AG04450 (cell line): ENCODE measurements at regions not wholly inside any gene's neighbourhood (a gene's known extent, or its start where the extent isn't known, plus 50 kb on each side); places are given as distances from the start of the nearest gene placed in this dataset.

Source experiments
- CTCF ChIA-PET: fragments of 300-600, 350-600 bp; formaldehyde crosslinking; extraction: SDS; loops from one replicate; lab custom pipeline; 2022; ENCODE audit warnings: antibody characterized with exemption, inconsistent platforms; lab: Charles Lee
- POLR2A ChIA-PET: fragments of 350-600 bp; formaldehyde crosslinking; extraction: SDS; loops from one replicate; lab custom pipeline; 2021; ENCODE audit warnings: antibody characterized with exemption, inconsistent platforms; lab: Yijun Ruan, JAX
- DNase-seq: peaks from one replicate; pipeline ENCODE4 v3.0.0-alpha.2; 2011; ENCODE audit warnings: low read depth, low spot score
- H3K27ac ChIP-seq: one replicate; pipeline ENCODE4 v1.5.1; 2012; ENCODE audit warnings: low read depth, low read length, control low read depth
- H3K27me3 ChIP-seq: one replicate; pipeline ENCODE4 v1.6.0; 2012; ENCODE audit warnings: low read length; ENCODE audit not compliant: control insufficient read depth, insufficient read depth
- H3K4me3 ChIP-seq: 2 replicates; pipeline ENCODE4 v1.5.1; 2011; ENCODE audit warnings: mild to moderate bottlenecking, low read depth, low read length, control low read depth
- H3K9me3 ChIP-seq: 2 replicates; pipeline ENCODE4 v1.5.1; 2012; ENCODE audit warnings: low read length; ENCODE audit not compliant: control insufficient read depth, insufficient read depth
- CTCF ChIP-seq: IDR thresholded peaks from 2 replicates; pipeline ENCODE4 v1.5.1; 2011; ENCODE audit warnings: low read depth, low read length, control low read depth, inconsistent platforms

- CTCF ChIA-PET = interaction anchor here (1.7 kb wide), 1 partner anchor 430 kb away, joined by 3 read pairs; no protein-coding TSS in a partner anchor
- H3K27ac ChIP-seq = no peak overlapping the region
- no peaks in the 10 kb centered on the region for H3K9me3 ChIP-seq
- no peak overlapping the region for H3K4me3 ChIP-seq
- H3K27me3 ChIP-seq = no peaks in the 10 kb centered on the region
- no peak for DNase-seq
- TF ChIP-seq CTCF = no peak
- POLR2A ChIA-PET = no interaction called here
Observed at GRCh38 chr5:143761663-143762062, 50.3 kb upstream of the HMHB1 start.

- POLR2A ChIA-PET = no interaction called here
- H3K9me3 ChIP-seq = no peaks in the 10 kb centered on the region
- H3K27me3 ChIP-seq = no peaks in the 10 kb centered on the region
- no peak overlapping the region for H3K27ac ChIP-seq
- CTCF ChIA-PET = interaction anchor here (1.7 kb wide), 1 partner anchor 431 kb away, joined by 3 read pairs; no protein-coding TSS in a partner anchor
- no peak for DNase-seq
- no peak for TF ChIP-seq CTCF
- no peak overlapping the region for H3K4me3 ChIP-seq
Observed at GRCh38 chr5:143760755-143761154, 51.2 kb upstream of the HMHB1 start.

GRCh38 chr5:143760131-143760505 is 51.8 kb upstream of the HMHB1 start:
- H3K4me3 ChIP-seq = no peak overlapping the region
- ChIA-PET POLR2A (no interaction called here), CTCF (interaction anchor here (1.7 kb wide), 1 partner anchor 431 kb away, joined by 3 read pairs; no protein-coding TSS in a partner anchor)
- TF ChIP-seq CTCF = no peak
- no peaks in the 10 kb centered on the region for H3K27me3 ChIP-seq
- no peak overlapping the region for H3K27ac ChIP-seq
- DNase-seq = no peak
- H3K9me3 ChIP-seq = no peaks in the 10 kb centered on the region

- no peak for DNase-seq
- POLR2A ChIA-PET = interaction anchor here (0.7 kb wide), 1 partner anchor 10 kb away, joined by 3 read pairs; no protein-coding TSS in a partner anchor
- no peak overlapping the region for H3K27ac ChIP-seq
Observed at GRCh38 chr5:143759396-143760130, 52.4 kb upstream of the HMHB1 start.

More at GRCh38 chr5:143759396-143760130, 52.4 kb upstream of the HMHB1 start:
- no peaks in the 10 kb centered on the region for H3K27me3 ChIP-seq
- CTCF ChIA-PET = interaction anchor here (0.6 to 1.0 kb wide), 3 partner anchors 383 to 871 kb away, joined by 3 read pairs; no protein-coding TSS in a partner anchor
- no peaks in the 10 kb centered on the region for H3K9me3 ChIP-seq
- TF ChIP-seq CTCF = no peak
- no peak overlapping the region for H3K4me3 ChIP-seq
